ENCODE measurements at regions not wholly inside any gene's neighbourhood (a gene's known extent, or its start where the extent isn't known, plus 50 kb on each side); places are given as distances from the start of the nearest gene placed in this dataset.

DNA sequence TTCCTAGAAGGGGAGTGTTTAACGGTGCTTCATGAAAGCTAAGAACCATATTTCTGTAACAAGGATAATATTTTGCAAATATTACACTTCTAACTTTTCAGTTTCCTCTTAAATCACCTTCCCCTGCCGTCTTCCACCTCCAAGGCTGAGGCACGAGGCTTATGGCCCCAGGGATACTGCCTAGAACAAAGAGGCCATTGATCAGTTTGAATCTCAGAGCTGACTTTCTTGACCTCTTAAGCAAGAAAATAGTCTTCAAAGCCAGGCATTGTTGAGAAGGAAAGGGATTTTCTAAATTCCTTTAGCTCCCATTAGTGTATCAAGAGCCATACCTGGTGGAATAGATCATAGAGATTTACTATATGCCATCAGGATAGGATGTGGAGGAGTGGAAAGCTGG lies 566.2 kb downstream of the BNC2 start:
- H3K4me3 ChIP-seq (ENCODE audit: low read depth, low read length): no peak overlapping the region
- TF ChIP-seq CTCF (IDR thresholded peaks at IDR 0.05; ENCODE audit: borderline replicate concordance, insufficient read depth, low read depth, low read length): no peak

DNA sequence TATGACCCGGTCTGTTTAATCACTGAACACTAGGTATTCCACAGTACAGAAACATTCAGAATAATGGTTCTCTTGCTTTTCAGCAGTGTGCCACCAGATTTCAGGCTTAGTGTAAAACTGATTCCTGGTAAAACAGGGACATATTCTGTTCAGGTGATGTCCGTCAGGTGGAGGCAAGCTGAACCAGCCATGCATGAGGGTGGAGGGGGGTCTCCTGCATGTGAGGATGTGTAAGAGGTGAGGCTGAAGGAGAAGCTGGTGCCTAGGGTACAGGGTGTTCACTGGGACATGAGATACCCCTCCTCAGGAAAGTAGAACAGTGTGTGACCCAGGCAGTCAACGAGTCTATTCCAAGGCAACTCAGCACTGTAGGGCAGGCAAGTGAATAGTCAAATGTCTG lies 563.9 kb downstream of the BNC2 start:
- no peak for TF ChIP-seq CTCF (IDR thresholded peaks at IDR 0.05; ENCODE audit: borderline replicate concordance, insufficient read depth, low read depth, low read length)
- H3K4me3 ChIP-seq (ENCODE audit: low read depth, low read length): no peak overlapping the region

DNA sequence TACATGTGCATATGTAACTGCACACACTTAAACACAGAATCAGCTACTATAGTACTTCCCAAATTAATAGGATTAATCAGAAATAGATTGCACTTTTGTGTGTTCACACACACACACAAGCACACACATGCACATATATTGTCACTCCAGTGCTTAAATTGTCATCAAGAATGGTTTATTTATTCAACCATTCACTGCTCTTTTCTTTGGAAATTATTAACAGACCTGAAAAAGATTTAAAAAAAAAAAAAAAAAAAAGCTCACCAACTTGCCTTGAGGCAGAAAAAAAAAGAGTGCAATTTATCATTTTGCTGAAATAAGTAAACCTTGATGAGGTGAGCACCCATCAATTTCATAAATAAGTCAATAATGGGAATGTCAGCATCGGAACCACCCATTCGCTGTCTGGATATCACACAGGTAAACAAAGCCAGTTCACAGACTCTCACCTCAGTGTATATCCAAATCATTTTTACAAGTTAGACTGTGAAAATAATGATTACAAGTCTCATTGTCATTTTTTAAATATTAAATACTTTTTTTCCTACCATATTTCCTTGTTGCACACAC lies 562.8 kb downstream of the BNC2 start:
- H3K4me3 ChIP-seq (ENCODE audit: low read depth, low read length): no peak overlapping the region
- no peak for TF ChIP-seq CTCF (IDR thresholded peaks at IDR 0.05; ENCODE audit: borderline replicate concordance, insufficient read depth, low read depth, low read length)

DNA sequence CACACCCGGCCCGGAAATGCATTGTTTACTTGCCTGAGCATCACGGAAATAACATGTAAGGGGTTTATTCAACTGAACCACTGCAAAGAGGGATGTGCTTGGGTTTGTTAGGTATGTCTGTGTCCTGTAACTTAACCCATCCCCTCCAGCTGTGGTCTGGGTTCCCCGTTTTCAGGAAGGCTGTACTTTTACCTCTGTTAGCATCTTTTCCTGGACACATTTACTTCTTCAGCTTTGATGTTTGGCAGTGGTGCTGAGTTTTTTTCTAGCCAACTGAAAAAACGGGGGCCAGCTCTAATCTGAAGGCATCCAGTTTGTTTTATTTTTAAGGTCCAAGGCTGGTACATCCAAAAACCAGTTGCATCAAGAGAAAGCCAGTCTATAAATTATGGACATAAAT lies 561.8 kb downstream of the BNC2 start:
- TF ChIP-seq CTCF (IDR thresholded peaks at IDR 0.05; ENCODE audit: borderline replicate concordance, insufficient read depth, low read depth, low read length): no peak

GRCh38 chr9:16309082-16309468 lies 561.4 kb downstream of the BNC2 start:
- no peak for TF ChIP-seq CTCF (IDR thresholded peaks at IDR 0.05; ENCODE audit: borderline replicate concordance, insufficient read depth, low read depth, low read length)
- H3K4me3 ChIP-seq (ENCODE audit: low read depth, low read length): no peak overlapping the region

More for the DNA sequence above, 561.8 kb downstream of the BNC2 start:
- no peak overlapping the region for H3K4me3 ChIP-seq (ENCODE audit: low read depth, low read length)

DNA sequence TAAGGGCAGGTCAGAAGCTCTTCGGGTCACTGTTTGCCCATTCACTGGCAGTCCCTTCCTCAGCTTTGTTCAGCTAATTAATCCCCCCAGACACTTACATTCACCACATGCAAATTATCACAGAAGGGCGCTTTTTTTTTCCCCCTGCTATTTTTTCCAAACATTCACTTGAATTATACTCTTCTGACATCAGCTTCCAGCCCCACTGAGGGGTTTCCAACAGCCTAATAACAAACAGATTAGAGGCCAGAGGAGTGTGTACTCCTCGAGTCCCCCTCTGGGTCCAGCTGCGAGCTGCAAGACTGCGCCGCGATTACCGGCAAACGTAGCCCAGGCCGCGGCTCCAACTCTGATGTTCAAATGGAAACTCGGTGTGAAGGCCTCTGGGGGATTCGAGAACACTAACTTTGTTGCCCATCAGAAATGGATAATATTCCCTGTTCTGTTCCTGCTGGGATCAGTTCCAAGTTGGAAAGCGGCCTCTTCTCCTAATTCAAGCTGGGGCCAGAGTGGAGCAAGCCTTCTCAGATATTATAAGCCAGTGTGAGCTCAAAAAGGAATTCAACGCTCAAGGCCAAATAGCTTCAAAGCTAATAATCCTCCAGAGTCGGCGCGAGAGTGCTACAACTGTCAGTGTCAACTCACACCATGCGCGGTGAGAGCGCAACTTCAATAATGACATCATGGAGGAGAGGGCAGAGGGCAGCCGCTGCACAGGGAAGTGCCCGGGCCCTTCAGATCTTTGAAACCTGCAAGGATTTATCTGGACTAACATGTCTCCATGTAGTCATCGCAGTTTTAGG lies 560.8 kb downstream of the BNC2 start:
- H3K4me3 ChIP-seq (ENCODE audit: low read depth, low read length): no peak overlapping the region
- TF ChIP-seq CTCF (IDR thresholded peaks at IDR 0.05; ENCODE audit: borderline replicate concordance, insufficient read depth, low read depth, low read length): no peak

Measured in GM12875 (cell line).